K562 (cell line): ENCODE measurements at regions not wholly inside any gene's neighbourhood (a gene's known extent, or its start where the extent isn't known, plus 50 kb on each side); places are given as distances from the start of the nearest gene placed in this dataset.

Source experiments
- CBX3 ChIP-seq, 2 experiments: IDR thresholded peaks; 1 replicate in 1 of 2; 2 replicates in 1 of 2; pipeline ENCODE4 v1.6.1; 2012; ENCODE audit warnings: inconsistent platforms in 2 of 2, low read length in 2 of 2, borderline replicate concordance in 1 of 2, control low read depth in 1 of 2
- GATAD2B ChIP-seq: fragments of 450-650 bp; IDR thresholded peaks from 2 replicates; pipeline ENCODE4 v1.6.1; 2017; ENCODE audit warnings: mild to moderate bottlenecking, borderline replicate concordance
- KDM5B ChIP-seq: fragments of 200-600 bp; sonication (generic); IDR thresholded peaks from 2 replicates; pipeline ENCODE4 v1.6.1; 2012; ENCODE audit warnings: low read depth, mild to moderate bottlenecking, moderate library complexity, low read length, control low read depth, inconsistent platforms; ENCODE audit not compliant: insufficient replicate concordance
- POLR2H ChIP-seq: IDR thresholded peaks from 2 replicates; pipeline ENCODE4 v1.6.1; 2016; ENCODE audit warnings: missing genetic modification characterization, low read depth, mild to moderate bottlenecking, control low read depth, missing compliant biosample characterization, moderate library complexity
- ZNF589 ChIP-seq: fragments of 200-800 bp; sonication (Bioruptor generic); IDR thresholded peaks from 2 replicates; pipeline ENCODE4 v1.6.1; 2016; ENCODE audit warnings: low read depth, missing genetic modification characterization, missing compliant biosample characterization
- ZSCAN29 ChIP-seq: fragments of 450-650 bp; IDR thresholded peaks from 2 replicates; pipeline ENCODE4 v1.6.1; 2017
- TF ChIP-seq, protein P1 (sequence below): sonication (generic); formaldehyde crosslinking; IDR thresholded peaks from 2 replicates; pipeline ENCODE4 v1.8.1; 2023; ENCODE audit warnings: mild to moderate bottlenecking, missing genetic modification reagents
- TF ChIP-seq, protein P2 (sequence below): fragments of 450-650 bp; formaldehyde crosslinking; IDR thresholded peaks from 2 replicates; pipeline ENCODE4 v1.4.0; 2022; ENCODE audit warnings: missing genetic modification characterization
- TF ChIP-seq, protein P3 (sequence below): sonication (generic); formaldehyde crosslinking; IDR thresholded peaks from 2 replicates; pipeline ENCODE4 v1.8.0; 2022; ENCODE audit warnings: mild to moderate bottlenecking, missing genetic modification reagents
- TF ChIP-seq, protein P4 (sequence below): fragments of 450-650 bp; IDR thresholded peaks from 2 replicates; pipeline ENCODE4 v1.6.1; 2016; ENCODE audit warnings: mild to moderate bottlenecking, moderate library complexity

DNA sequence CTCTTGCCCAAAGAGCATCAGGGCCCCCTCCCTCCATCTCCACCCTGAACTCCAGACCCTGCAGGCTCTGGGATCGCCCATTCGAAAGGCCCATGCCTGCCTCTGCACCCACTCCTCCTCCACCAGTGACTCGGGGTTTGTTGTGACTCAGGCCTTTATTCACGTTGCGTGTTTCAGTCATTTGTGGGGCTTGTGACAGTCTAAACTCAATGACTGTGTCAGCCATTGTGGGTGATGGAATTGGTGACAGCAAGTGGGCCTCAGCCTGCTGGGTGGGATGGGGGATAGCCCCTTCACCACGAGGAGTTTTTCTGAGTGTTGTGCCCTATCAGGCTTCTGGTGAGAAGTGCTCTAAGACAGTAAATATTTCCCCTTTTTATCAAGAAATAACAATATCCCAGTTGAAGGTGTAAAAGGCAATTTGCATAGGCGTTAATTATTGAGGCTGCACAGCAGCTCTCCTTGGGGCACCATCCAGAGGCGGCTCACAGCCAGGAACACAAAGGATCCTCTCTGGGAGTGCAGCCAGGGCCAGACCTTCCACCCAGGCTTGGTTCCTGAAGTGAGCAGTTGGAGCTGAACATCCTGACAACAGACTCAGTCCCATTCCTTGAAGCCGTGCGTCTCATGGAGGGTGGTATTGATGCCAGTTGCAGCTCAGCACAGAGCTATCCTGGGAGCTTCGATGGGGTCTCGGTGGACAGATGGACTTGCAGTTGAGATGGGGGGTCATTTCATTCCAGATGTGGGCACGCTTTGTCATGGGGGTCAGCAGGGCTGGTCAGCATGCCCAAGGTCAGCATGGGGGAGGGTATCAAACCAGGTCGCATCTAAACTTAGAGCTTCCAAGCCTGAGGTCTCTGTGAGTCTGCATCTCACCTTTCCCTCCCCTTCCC, 135.6 kb upstream of the CACNA1E start (continued):
- TF ChIP-seq CBX3 (IDR thresholded peaks at IDR 0.05; ENCODE audit: borderline replicate concordance in 1 of 2, low read length in 2 of 2) (no peak), POLR2H (tag) (no peak), ZSCAN29 (no peak), ZNF589 (CRISPR knock-in tag) (no peak), GATAD2B (no peak), KDM5B (no peak)
- TF ChIP-seq, protein P1, sequence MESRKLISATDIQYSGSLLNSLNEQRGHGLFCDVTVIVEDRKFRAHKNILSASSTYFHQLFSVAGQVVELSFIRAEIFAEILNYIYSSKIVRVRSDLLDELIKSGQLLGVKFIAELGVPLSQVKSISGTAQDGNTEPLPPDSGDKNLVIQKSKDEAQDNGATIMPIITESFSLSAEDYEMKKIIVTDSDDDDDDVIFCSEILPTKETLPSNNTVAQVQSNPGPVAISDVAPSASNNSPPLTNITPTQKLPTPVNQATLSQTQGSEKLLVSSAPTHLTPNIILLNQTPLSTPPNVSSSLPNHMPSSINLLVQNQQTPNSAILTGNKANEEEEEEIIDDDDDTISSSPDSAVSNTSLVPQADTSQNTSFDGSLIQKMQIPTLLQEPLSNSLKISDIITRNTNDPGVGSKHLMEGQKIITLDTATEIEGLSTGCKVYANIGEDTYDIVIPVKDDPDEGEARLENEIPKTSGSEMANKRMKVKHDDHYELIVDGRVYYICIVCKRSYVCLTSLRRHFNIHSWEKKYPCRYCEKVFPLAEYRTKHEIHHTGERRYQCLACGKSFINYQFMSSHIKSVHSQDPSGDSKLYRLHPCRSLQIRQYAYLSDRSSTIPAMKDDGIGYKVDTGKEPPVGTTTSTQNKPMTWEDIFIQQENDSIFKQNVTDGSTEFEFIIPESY (CRISPR knock-in tag) = no peak
- TF ChIP-seq, protein P2, sequence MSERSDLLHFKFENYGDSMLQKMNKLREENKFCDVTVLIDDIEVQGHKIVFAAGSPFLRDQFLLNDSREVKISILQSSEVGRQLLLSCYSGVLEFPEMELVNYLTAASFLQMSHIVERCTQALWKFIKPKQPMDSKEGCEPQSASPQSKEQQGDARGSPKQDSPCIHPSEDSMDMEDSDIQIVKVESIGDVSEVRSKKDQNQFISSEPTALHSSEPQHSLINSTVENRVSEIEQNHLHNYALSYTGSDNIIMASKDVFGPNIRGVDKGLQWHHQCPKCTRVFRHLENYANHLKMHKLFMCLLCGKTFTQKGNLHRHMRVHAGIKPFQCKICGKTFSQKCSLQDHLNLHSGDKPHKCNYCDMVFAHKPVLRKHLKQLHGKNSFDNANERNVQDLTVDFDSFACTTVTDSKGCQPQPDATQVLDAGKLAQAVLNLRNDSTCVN = no peak
- TF ChIP-seq, protein P3, sequence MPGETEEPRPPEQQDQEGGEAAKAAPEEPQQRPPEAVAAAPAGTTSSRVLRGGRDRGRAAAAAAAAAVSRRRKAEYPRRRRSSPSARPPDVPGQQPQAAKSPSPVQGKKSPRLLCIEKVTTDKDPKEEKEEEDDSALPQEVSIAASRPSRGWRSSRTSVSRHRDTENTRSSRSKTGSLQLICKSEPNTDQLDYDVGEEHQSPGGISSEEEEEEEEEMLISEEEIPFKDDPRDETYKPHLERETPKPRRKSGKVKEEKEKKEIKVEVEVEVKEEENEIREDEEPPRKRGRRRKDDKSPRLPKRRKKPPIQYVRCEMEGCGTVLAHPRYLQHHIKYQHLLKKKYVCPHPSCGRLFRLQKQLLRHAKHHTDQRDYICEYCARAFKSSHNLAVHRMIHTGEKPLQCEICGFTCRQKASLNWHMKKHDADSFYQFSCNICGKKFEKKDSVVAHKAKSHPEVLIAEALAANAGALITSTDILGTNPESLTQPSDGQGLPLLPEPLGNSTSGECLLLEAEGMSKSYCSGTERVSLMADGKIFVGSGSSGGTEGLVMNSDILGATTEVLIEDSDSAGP (CRISPR knock-in tag) = no peak
- TF ChIP-seq, protein P4, sequence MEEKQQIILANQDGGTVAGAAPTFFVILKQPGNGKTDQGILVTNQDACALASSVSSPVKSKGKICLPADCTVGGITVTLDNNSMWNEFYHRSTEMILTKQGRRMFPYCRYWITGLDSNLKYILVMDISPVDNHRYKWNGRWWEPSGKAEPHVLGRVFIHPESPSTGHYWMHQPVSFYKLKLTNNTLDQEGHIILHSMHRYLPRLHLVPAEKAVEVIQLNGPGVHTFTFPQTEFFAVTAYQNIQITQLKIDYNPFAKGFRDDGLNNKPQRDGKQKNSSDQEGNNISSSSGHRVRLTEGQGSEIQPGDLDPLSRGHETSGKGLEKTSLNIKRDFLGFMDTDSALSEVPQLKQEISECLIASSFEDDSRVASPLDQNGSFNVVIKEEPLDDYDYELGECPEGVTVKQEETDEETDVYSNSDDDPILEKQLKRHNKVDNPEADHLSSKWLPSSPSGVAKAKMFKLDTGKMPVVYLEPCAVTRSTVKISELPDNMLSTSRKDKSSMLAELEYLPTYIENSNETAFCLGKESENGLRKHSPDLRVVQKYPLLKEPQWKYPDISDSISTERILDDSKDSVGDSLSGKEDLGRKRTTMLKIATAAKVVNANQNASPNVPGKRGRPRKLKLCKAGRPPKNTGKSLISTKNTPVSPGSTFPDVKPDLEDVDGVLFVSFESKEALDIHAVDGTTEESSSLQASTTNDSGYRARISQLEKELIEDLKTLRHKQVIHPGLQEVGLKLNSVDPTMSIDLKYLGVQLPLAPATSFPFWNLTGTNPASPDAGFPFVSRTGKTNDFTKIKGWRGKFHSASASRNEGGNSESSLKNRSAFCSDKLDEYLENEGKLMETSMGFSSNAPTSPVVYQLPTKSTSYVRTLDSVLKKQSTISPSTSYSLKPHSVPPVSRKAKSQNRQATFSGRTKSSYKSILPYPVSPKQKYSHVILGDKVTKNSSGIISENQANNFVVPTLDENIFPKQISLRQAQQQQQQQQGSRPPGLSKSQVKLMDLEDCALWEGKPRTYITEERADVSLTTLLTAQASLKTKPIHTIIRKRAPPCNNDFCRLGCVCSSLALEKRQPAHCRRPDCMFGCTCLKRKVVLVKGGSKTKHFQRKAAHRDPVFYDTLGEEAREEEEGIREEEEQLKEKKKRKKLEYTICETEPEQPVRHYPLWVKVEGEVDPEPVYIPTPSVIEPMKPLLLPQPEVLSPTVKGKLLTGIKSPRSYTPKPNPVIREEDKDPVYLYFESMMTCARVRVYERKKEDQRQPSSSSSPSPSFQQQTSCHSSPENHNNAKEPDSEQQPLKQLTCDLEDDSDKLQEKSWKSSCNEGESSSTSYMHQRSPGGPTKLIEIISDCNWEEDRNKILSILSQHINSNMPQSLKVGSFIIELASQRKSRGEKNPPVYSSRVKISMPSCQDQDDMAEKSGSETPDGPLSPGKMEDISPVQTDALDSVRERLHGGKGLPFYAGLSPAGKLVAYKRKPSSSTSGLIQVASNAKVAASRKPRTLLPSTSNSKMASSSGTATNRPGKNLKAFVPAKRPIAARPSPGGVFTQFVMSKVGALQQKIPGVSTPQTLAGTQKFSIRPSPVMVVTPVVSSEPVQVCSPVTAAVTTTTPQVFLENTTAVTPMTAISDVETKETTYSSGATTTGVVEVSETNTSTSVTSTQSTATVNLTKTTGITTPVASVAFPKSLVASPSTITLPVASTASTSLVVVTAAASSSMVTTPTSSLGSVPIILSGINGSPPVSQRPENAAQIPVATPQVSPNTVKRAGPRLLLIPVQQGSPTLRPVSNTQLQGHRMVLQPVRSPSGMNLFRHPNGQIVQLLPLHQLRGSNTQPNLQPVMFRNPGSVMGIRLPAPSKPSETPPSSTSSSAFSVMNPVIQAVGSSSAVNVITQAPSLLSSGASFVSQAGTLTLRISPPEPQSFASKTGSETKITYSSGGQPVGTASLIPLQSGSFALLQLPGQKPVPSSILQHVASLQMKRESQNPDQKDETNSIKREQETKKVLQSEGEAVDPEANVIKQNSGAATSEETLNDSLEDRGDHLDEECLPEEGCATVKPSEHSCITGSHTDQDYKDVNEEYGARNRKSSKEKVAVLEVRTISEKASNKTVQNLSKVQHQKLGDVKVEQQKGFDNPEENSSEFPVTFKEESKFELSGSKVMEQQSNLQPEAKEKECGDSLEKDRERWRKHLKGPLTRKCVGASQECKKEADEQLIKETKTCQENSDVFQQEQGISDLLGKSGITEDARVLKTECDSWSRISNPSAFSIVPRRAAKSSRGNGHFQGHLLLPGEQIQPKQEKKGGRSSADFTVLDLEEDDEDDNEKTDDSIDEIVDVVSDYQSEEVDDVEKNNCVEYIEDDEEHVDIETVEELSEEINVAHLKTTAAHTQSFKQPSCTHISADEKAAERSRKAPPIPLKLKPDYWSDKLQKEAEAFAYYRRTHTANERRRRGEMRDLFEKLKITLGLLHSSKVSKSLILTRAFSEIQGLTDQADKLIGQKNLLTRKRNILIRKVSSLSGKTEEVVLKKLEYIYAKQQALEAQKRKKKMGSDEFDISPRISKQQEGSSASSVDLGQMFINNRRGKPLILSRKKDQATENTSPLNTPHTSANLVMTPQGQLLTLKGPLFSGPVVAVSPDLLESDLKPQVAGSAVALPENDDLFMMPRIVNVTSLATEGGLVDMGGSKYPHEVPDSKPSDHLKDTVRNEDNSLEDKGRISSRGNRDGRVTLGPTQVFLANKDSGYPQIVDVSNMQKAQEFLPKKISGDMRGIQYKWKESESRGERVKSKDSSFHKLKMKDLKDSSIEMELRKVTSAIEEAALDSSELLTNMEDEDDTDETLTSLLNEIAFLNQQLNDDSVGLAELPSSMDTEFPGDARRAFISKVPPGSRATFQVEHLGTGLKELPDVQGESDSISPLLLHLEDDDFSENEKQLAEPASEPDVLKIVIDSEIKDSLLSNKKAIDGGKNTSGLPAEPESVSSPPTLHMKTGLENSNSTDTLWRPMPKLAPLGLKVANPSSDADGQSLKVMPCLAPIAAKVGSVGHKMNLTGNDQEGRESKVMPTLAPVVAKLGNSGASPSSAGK = no peak
- TF ChIP-seq, all 486 proteins: peak for 0
